NCI-H2196 treated with DMSO at 0.1 percent for 48 hours (cell line): ENCODE measurements at regions not wholly inside any gene's neighbourhood (a gene's known extent, or its start where the extent isn't known, plus 50 kb on each side); places are given as distances from the start of the nearest gene placed in this dataset.

Experiments used
- DNase-seq: peaks from one replicate; lab custom pipeline; 2025; ENCODE audit not compliant: unreplicated experiment; lab: John Stamatoyannopoulos, UW

DNA sequence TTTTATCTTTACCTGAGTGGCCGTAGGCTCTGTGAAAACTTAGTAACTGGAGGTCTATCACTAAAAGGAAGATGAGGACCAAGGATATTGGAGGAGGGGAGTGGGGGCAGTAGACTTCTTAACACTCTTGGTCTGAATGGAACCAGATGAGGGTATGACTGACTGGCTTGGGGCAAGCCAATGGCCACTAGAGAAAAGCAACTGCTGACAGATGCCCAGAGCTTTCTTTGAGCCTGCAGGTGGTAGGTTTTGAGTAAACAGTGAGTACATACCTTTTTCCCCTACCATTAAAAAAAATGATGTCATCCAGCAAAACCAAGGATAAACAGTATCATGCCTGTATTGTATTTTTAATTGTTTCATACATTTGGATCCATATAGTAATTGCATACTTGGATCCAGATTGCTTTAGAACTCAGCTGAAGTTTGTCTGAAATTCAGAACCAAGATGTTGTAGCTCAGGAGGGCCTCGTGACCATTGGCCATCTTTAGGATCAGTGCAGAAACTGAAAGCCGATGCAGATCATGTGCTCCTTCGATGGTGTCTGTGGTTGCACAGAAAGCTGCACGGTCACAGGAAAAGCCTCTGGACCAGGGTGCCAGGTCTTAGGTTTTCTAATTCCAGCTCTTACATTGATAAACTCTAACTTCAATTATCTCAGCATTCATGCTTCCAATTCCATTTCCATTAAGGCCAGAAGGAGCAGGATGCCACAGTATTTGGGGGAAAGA, 131.0 kb downstream of the PDGFRA start:
- no peak for DNase-seq

DNA sequence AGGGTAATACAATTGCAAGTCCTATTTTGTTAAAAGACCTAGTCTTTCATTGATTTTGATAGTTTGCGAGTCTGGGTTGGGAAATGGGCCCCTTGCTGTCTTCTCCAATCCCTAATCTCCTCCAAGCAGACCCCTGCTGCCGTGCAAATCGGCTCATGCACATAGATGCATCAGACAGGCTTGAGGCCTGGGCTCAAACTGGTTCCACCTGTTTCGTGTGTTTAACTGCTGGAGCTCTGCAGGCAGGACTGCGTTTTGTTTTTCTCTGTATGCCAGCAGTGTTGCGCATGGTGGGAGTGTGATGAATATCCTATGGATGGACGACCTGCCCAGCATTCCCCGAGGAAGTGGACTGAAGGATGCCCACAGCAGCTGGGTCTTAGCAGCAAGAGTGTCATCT, 133.9 kb downstream of the PDGFRA start:
- DNase-seq, result no peak

GRCh38 chr4:54365691-54366090, 136.6 kb downstream of the PDGFRA start:
- DNase-seq, result no peak

DNA sequence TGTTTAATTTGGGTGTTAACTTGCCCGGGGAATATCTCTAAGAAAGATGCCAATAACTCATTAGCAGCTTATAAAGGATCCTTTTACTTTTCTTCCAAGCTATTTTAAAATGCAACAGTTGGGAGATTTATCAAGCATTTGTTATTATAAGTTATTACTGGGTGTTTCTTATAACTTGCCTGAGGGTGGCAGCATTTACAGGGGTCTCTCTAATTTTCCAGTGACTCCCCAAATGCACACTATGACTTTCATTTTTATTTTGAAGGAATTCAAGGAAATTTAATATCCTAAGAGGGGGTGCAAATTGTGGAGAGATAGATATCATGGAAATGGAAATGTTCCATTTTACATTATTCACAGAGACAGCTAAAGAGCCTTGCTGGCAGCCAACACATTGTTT, 138.0 kb downstream of the PDGFRA start:
- DNase-seq, result no peak

- DNase-seq, result no peak
Measured at GRCh38 chr4:54368281-54369265, 139.5 kb downstream of the PDGFRA start.

GRCh38 chr4:54371173-54371572, 142.1 kb downstream of the PDGFRA start:
- no peak for DNase-seq

GRCh38 chr4:54372951-54373350, 143.9 kb downstream of the PDGFRA start:
- no peak for DNase-seq

DNA sequence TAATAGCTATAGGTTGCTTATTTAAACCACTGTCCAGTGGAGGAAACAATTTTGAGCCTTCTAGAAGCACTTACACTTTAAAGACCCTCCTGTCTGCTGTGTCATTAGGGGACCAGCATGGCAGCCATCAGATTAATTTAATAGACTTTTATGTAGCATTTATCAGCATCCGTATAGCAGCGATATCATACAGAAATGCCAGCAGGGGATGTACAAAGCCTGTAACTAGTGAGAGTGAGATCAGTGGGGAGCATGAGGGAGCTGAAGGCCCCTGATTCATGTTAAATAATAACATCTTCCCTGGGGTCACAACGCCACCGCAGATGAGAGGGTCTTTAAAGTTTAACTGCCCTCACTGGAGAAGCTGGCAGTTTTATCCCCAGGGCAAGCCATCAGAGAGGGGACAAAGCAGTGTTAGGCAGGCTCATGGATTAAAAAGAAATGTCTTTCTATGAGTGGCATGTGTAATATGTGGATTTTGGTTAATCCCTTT, 144.7 kb downstream of the PDGFRA start:
- DNase-seq, result no peak

DNA sequence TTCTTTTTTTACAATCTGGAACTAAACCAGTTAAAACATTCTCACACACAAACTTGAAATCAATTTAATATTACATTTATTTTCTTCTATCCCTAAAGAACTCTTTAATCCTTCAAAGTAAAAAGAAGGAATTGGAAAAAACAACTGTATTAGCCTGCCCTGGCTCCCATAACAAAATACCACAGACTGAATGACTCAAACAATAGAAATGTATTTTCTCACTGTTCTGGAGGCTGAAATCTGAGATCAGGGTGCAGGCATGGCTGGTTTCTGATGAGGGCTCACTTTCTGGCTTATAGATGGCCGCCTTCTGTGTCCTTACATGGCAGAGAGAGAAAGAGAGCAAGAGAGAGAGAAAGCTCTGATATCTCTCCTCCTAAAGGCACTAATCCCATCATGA, 149.4 kb downstream of the PDGFRA start:
- no peak for DNase-seq

GRCh38 chr4:54384152-54384551, 155.1 kb downstream of the PDGFRA start:
- no peak for DNase-seq

- no peak for DNase-seq
Measured at GRCh38 chr4:54384563-54384962, 155.5 kb downstream of the PDGFRA start.

DNA sequence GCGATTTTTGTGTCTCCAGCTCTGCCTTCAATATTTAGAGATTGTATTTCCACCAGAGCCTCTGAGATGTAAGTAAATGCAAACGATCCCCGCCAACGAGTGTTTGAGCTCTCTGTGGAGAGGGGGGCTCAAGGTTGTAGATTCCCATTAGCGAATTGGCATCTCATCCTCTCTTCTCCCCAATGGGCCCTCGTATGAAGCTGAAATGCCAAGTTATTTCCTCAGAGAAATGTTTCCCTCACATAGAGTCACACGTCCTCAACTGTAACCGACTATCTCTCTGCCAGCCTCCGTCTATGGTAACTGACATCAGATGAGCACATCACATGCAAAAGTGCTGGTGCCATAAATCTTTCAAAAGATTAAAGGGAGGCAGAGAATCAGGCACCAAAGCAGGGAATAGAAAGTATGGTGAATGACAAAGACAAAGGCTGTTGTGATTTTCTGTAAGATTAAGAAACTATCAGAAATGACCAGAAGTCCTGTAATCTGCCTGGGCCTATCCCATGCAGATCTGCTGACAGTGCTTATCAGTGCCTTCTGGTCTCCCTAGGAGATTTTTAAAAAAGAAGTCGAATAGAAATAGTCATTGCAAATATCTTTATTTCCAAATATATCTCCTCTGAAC, 157.1 kb downstream of the PDGFRA start:
- DNase-seq, result no peak

- DNase-seq, result no peak
Measured at GRCh38 chr4:54386693-54387092, 157.6 kb downstream of the PDGFRA start.

GRCh38 chr4:54390670-54391069, 161.6 kb downstream of the PDGFRA start:
- no peak for DNase-seq

GRCh38 chr4:54391104-54391503, 162.0 kb downstream of the PDGFRA start:
- DNase-seq, result no peak

GRCh38 chr4:54392479-54392878, 163.4 kb downstream of the PDGFRA start:
- no peak for DNase-seq

GRCh38 chr4:54393243-54393642, 164.2 kb downstream of the PDGFRA start:
- DNase-seq, result no peak

- DNase-seq, result no peak
Measured at GRCh38 chr4:54395013-54395527, 166.0 kb downstream of the PDGFRA start.

DNA sequence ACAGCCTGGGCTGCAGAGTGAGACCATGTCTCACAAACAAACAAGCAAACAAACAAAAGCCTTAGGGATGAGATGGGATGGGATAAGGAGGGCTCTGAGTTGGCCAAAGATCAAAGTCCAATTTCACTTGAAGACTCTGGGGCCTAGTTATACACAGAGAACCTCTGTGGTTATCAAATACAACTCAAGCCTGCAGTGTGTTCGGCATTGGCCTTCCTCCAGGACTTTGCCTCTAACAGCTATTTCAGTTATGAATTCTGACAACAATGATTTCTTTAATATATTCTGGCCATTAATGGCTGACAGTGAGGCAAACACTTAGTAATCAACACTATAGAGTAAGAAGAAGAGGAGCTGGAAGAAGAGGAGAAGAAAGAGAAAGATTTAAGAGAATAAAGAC, 171.1 kb downstream of the PDGFRA start:
- no peak for DNase-seq

DNA sequence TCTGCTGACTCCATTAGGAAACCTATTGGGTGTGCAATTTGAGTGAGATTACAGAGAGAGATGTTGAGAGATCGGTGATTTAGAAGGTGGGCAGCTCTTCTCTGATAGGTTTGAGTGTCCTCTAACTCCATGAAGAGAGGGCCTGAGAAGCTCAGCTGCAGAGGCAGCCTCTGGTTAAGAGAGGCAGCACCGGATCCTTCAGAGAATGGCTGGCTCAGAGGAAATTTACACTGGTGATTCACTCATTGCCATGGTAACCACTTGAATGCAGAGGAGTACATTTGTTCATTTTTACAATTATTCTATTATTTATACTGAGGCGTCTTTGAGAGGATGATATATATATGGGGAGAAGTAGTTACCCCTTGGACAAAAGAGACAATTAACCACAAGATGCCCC, 171.7 kb downstream of the PDGFRA start:
- no peak for DNase-seq

- no peak for DNase-seq
Measured at GRCh38 chr4:54402880-54403480, 173.9 kb downstream of the PDGFRA start.
